Liver (tissue), 3 donors: ENCODE measurements at regions not wholly inside any gene's neighbourhood (a gene's known extent, or its start where the extent isn't known, plus 50 kb on each side); places are given as distances from the start of the nearest gene placed in this dataset.

Experiments used
- CTCF ChIP-seq: fragments of 150-350 bp; IDR thresholded peaks from 2 replicates; pipeline ENCODE4 v1.5.1; 2017; ENCODE audit warnings: improper control_type of control experiment, low read depth, low read length; ENCODE audit not compliant: missing input control
- GABPA ChIP-seq, 2 donors: IDR thresholded peaks in 1 of 2; conservative IDR thresholded peaks in 1 of 2; 2 replicates each; pipeline ENCODE4 v1.6.1; 2016; ENCODE audit warnings: antibody characterized with exemption in 2 of 2, mild to moderate bottlenecking in 1 of 2, moderate library complexity in 1 of 2
- JUND ChIP-seq, 2 donors: IDR thresholded peaks; 2 replicates each; pipeline ENCODE4 v1.6.1; 2016; ENCODE audit warnings: antibody characterized with exemption in 2 of 2
- MAX ChIP-seq: IDR thresholded peaks from 2 replicates; pipeline ENCODE4 v1.6.1; 2016; ENCODE audit warnings: antibody characterized with exemption
- NR2F2 ChIP-seq: IDR thresholded peaks from 2 replicates; pipeline ENCODE4 v1.6.1; 2016; ENCODE audit warnings: antibody characterized with exemption
- RXRA ChIP-seq, 2 donors: IDR thresholded peaks; 2 replicates each; pipeline ENCODE4 v1.6.1; 2017 to 2018; ENCODE audit warnings: antibody characterized with exemption in 2 of 2, mild to moderate bottlenecking in 1 of 2
- SP1 ChIP-seq: IDR thresholded peaks from 2 replicates; pipeline ENCODE4 v1.6.1; 2018; ENCODE audit warnings: antibody characterized with exemption, mild to moderate bottlenecking
- TAF1 ChIP-seq: conservative IDR thresholded peaks from 2 replicates; pipeline ENCODE4 v1.6.1; 2016; ENCODE audit warnings: antibody characterized with exemption, mild to moderate bottlenecking
- YY1 ChIP-seq: IDR thresholded peaks from 2 replicates; pipeline ENCODE4 v1.6.1; 2016; ENCODE audit warnings: antibody characterized with exemption, mild to moderate bottlenecking
- donor health status: healthy.
- donor health status: healthy.

DNA sequence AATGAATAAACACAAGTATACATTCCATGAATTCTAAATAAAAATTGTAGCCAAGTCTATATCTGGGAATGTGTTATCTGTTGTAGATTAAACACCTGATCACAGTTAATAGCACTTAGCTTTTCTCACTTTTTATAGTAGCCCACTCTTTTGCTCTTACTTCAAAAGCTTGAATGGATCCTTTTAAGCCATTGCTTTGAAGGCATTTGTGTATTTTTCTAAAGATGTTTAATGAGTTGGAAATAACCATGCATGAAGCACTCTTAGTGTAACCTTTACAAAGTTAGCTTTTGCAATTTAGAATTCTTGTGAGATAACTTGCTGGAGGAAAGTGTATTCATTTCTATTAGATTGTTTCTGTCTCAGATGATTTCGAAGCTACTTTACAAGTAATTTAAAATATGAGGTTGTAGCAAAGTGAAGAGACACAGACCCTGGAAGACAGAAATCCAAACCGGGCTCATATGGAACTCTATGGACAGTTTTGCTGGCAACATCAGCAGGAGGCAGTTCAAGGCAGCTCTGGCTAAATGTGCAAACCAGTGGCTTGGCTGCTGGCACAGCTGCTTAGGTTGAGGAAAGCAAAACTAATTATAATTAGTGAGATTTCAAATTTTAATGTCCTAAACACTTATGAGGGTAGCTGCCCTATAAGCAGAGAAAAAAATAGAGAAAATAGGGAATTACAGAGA is 469.8 kb upstream of the ZEB2 start:
- TF ChIP-seq CTCF (no peak), YY1 (no peak), GABPA (IDR thresholded peaks at IDR 0.05 in 1 of 2, conservative IDR thresholded peaks at IDR 0.05 in 1 of 2) (no peak), MAX (no peak), SP1 (no peak), NR2F2 (no peak), JUND (IDR thresholded peaks at IDR 0.05) (no peak), TAF1 (no peak), RXRA (IDR thresholded peaks at IDR 0.05) (no peak)
